Right lobe of liver (tissue), 6 donors: ENCODE measurements at regions not wholly inside any gene's neighbourhood (a gene's known extent, or its start where the extent isn't known, plus 50 kb on each side); places are given as distances from the start of the nearest gene placed in this dataset.

Experiments
- ATAC-seq, 4 donors: fragments of 200-7000 bp; cut with Tn5 transposase; one replicate each; pipeline ENCODE4 v1.9.1; 2020; ENCODE audit warnings: mild to moderate bottlenecking in 4 of 4, moderate library complexity in 4 of 4
- DNase-seq, 3 donors: peaks; one replicate each; pipeline ENCODE4 v3.0.0-alpha.2; 2020
- H3K27ac ChIP-seq, 3 donors: fragments of 200-600 bp; one replicate each; pipeline ENCODE4 v1.8.0; 2022
- H3K27me3 ChIP-seq, 2 donors: fragments of 200-600 bp; one replicate each; pipeline ENCODE4 v1.8.0; 2022
- H3K36me3 ChIP-seq, 4 donors: fragments of 200-600 bp; sonication (generic) in 1 of 4; one replicate each; pipeline versions ENCODE4 v1.5.1 to v1.8.0; 2017 to 2022; ENCODE audit warnings: control low read depth in 1 of 4
- H3K4me1 ChIP-seq, 4 donors: fragments of 200-600 bp; sonication (generic) in 1 of 4; one replicate each; pipeline versions ENCODE4 v1.5.1 to v1.8.0; 2017 to 2022; ENCODE audit warnings: control low read depth in 1 of 4
- H3K4me3 ChIP-seq, 3 donors: fragments of 200-600 bp; one replicate each; pipeline ENCODE4 v1.8.0; 2022
- H3K9me3 ChIP-seq, 4 donors: fragments of 200-600 bp; sonication (generic) in 1 of 4; one replicate each; pipeline versions ENCODE4 v1.5.1 to v1.8.0; 2017 to 2022; ENCODE audit warnings: control low read depth in 1 of 4
- CTCF ChIP-seq, 4 donors: fragments of 200-600 bp in 3 of 4; fragments of 450-650 bp in 1 of 4; IDR thresholded peaks; one replicate each; pipeline versions ENCODE4 v1.5.1 to v1.8.0; 2016 to 2022; ENCODE audit warnings: antibody characterized with exemption in 4 of 4, mild to moderate bottlenecking in 2 of 4
- POLR2A ChIP-seq: fragments of 450-650 bp; IDR thresholded peaks from one replicate; pipeline ENCODE4 v1.6.1; 2017; ENCODE audit warnings: antibody characterized with exemption, mild to moderate bottlenecking
- intact Hi-C, 2 donors: fragments of 100-400 bp; cut with DNase I; formaldehyde crosslinking; loops; one replicate each; pipeline versions ENCODE4 v1.11.2 to v1.14.1; 2022
- donor health status: DM: no; HTN: yes; CAD: no.
- donor health status: DM: no; HTN: no; CAD: no.
- donor health status: DM: no; HTN: no; CAD: no.
- donor health status: DM: no; HTN: yes; CAD: no.
- donor health status: DM: no; HTN: yes; CAD: no.

DNA sequence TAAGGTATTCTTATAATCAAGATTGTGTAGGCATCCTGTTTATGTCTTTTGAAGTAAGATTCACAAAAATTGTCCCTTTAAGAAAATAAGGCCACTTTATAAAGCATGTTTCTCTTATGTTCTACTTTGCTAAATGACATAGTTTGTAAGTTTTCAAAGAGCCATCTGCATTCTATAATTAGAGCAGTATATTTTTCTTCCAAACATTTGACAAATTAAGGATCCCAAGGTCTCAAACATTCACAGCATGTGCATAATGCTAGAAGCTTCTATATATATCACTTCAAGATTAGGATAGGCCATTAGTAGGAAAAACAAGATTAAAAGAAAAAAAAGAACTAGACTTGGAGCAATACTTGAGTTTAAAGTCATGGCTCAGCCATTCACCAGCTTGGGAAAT, 55.9 kb upstream of the DOK5 start:
- Histone ChIP-seq H3K4me1 (no peaks in the 10 kb centered on the region), H3K36me3 (no peaks in the 10 kb centered on the region), H3K27me3 (no peaks in the 10 kb centered on the region), H3K27ac (no peak overlapping the region), H3K4me3 (no peak overlapping the region), H3K9me3 (no peaks in the 10 kb centered on the region)
- ATAC-seq: no peak
- TF ChIP-seq POLR2A: no peak
- no peak for TF ChIP-seq CTCF (IDR thresholded peaks at IDR 0.05)
- intact Hi-C loops: no loop called here
- DNase-seq: no peak
